GM13976 (cell line): ENCODE measurements at regions not wholly inside any gene's neighbourhood (a gene's known extent, or its start where the extent isn't known, plus 50 kb on each side); places are given as distances from the start of the nearest gene placed in this dataset.

Source experiments
- DNase-seq: peaks from one replicate; pipeline ENCODE4 v3.0.0; 2012; ENCODE audit warnings: low spot score
- in situ Hi-C: fragments of 300-500 bp; cut with MboI; formaldehyde crosslinking; loops from one replicate; pipeline ENCODE4 v1.12.0; 2022; ENCODE audit warnings: low sequenced_read_pairs, mixed read lengths, inconsistent platforms; ENCODE audit not compliant: unreplicated experiment
- TF ChIP-seq, protein P1 (sequence below): IDR thresholded peaks from 2 replicates; pipeline ENCODE4 v1.5.1; 2012; ENCODE audit warnings: borderline replicate concordance, mild to moderate bottlenecking; ENCODE audit not compliant: insufficient read depth; ENCODE audit errors: extremely low read depth, missing control alignments, control extremely low read depth

DNA sequence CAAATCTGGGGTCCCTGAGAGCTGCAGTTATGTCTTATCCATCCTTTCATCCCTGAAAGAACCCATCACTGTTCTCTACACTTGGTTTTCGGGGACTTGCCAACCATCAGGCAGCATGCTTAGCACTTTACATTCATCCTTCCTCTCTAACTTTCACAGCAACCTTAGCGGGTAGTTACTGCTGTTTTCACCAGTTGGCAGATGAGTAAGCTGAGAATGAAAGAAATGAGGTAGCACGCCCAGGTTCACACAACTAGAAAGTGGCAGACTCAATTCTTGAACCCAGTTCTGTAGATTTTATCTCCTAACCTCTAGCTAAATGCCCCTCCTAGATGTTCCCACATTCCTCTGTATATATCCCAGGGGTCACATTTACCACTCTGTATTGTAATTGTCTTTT lies 342.0 kb upstream of the WWC1 start:
- DNase-seq, result no peak
- TF ChIP-seq, protein P1, sequence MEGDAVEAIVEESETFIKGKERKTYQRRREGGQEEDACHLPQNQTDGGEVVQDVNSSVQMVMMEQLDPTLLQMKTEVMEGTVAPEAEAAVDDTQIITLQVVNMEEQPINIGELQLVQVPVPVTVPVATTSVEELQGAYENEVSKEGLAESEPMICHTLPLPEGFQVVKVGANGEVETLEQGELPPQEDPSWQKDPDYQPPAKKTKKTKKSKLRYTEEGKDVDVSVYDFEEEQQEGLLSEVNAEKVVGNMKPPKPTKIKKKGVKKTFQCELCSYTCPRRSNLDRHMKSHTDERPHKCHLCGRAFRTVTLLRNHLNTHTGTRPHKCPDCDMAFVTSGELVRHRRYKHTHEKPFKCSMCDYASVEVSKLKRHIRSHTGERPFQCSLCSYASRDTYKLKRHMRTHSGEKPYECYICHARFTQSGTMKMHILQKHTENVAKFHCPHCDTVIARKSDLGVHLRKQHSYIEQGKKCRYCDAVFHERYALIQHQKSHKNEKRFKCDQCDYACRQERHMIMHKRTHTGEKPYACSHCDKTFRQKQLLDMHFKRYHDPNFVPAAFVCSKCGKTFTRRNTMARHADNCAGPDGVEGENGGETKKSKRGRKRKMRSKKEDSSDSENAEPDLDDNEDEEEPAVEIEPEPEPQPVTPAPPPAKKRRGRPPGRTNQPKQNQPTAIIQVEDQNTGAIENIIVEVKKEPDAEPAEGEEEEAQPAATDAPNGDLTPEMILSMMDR, result no peak
- in situ Hi-C loops, result no loop called here

DNA sequence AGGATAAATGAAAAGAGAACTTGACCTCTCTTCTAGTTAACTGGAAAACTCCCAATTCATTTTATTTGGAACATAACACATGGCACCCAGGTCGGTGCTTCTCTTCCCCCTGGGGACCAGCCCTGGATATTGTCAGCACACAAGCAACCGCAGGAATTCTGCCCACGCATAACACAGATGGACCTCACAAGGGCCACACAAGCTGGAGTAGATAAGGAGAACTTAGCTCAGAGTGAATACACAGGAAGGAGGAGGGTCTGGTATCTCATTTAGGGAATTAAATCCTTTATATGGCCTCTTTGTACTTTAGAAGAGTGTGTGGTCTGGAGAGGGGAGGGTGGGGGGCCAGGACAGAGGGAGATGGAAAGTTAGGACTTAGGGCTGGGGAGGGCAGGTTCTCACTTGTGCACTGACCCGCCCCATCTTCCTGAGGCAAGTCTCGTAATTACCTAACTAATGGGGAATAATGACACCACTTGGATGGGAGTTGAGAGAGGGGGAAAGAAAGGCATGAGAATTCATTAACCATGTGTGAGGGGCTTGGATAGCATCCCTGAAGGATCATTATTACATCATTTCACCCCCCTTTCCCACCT lies 341.2 kb upstream of the WWC1 start:
- TF ChIP-seq, protein P1, result no peak
- in situ Hi-C loops, result no loop called here
- DNase-seq, result no peak

DNA sequence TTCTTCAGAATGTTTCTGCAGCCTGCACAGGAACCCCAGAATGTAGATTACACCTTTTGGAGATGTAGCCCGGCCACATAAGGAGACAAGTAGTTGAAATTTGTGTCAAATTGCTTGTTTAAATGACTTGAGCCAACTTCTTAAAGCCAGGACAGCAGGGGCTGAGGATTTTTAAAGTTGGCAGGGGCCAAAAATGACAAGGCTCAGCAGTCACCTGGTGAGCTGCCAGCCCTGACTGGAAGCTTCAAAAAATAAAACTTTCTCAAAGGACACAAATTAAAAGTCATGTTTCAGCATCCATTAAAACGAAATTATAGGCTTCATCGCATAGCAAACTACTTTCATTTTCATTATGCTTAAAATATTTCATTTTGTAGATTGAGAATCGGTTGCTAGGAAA lies 340.3 kb upstream of the WWC1 start:
- DNase-seq, result no peak
- TF ChIP-seq, protein P1, result no peak
- in situ Hi-C loops, result no loop called here

DNA sequence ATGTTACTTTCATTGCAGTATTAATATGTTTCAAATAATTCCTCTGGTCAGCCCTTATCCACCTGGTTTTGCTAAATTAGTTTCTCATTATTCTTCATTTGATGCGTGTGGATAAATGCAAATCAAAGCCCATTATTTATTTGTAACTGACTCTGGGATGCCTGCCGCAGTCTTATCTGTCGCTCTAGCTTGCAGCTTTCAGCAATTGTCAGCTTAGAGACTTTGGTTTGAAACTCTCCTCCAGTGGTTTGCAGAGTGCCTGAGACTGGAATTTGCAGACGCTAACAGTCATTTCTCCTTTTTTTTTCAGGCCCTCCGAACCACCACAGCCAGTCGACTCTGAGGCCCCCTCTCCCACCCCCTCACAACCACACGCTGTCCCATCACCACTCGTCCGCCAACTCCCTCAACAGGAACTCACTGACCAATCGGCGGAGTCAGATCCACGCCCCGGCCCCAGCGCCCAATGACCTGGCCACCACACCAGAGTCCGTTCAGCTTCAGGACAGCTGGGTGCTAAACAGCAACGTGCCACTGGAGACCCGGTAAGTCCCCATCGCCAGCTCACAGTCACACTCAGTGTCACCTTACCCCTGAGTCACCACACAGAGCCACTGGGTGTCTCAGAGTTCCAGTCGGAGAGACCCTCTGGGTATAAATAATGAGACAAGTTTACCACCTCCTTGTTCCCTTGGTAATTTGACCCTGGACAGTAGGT lies 339.0 kb upstream of the WWC1 start:
- TF ChIP-seq, protein P1, result no peak
- no peak for DNase-seq
- in situ Hi-C loops, result no loop called here

DNA sequence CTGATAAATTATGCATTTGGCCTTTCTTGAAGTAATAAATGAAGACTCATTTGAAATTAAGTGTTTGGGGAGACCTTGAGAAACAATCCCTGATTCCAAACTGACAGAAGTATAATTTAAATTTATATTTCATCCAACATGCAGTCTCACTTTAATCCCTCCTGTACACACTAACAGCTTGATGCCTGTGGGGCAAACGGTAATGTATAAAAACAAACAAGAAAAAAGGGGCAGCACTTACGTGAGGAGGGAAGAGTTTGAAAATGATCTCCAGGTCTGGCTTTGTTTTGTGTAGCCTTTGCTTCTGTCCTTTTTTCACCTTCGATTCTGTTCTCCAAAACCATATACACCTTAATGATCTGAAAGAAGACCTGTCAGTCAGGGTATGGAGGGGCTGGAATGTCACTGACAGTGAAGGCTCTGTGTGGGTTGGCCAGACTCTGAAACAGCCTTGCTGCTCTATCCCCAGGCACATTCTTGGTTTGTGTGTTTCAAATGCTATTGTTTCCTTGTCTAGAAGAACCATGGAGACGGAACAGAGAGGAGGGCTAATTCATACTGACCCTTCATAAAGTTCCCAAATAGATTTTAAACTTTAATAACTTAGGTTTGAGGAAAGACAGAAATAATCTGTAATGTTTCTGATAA lies 338.2 kb upstream of the WWC1 start:
- TF ChIP-seq, protein P1, result no peak
- DNase-seq, result no peak
- in situ Hi-C loops, result no loop called here

DNA sequence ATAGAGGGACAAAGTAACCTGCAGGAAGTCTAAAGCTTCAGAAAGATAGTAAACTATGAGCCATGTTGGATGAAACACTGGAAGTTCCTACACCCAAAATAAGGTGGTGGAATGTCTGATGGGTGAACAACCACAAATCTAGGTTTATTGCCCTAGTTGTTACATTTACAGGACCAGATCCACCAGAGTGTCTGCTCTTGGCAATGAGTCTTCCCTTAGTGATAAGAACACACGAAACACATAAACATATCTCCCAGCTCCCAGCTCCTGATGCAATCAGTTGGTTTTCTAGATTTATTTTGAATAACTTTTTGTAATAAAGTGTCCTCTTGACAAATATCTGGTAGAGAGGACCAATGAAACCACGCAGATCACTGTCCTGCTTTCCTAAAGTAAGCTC lies 329.7 kb upstream of the WWC1 start:
- in situ Hi-C loops, result no loop called here
- TF ChIP-seq, protein P1, result no peak
- DNase-seq, result no peak
